ENCODE measurements at regions not wholly inside any gene's neighbourhood (a gene's known extent, or its start where the extent isn't known, plus 50 kb on each side); places are given as distances from the start of the nearest gene placed in this dataset.
"Not testable (repeated sequence)": the region's sequence is repeated elsewhere in the genome, so short reads cannot be mapped to it uniquely, and the experiment has no call there.

DNA sequence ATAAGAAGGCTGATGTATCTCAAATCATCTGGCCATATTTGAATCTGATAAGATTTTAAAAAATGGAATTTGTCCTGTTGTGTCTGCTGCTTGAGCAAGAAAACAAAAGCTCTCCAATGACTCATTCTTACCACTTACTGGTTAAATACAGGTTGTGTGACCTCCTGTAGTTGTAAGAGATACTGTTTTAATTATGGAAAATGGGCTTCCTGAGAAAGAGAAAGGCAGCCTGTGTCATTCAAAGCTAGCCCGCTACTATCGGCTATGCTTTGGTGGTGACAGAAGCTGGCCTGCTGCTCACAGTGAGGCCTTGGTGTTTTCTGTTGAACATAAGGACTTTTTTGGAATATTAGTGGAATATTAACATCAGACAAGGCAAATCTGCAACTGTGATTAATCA, 1722.1 kb upstream of the PCDH10 start:
- Histone ChIP-seq H3K4me1 (ENCODE audit: control insufficient read depth in 2 of 2, insufficient read depth in 2 of 2, low read length in 2 of 2) (no peaks in the 10 kb centered on the region), H3K27ac (ENCODE audit: low read depth in 1 of 2, low read length in 1 of 2) (no peak overlapping the region), H3K36me3 (ENCODE audit: control insufficient read depth in 2 of 2, insufficient read depth in 2 of 2, low read length in 1 of 2) (no peaks in the 10 kb centered on the region), H3K27me3 (ENCODE audit: control insufficient read depth in 2 of 2, insufficient read depth in 1 of 2, low read length in 1 of 2) (no peaks in the 10 kb centered on the region), H3K9me3 (ENCODE audit: control insufficient read depth in 2 of 2, insufficient read depth in 1 of 2, low read length in 1 of 2) (no peaks in the 10 kb centered on the region), H3K4me3 (ENCODE audit: low read length in 2 of 2) (no peak overlapping the region)
- WGBS, result 47% methylated on average over 2 of the region's 2 CpGs
- DNase-seq (ENCODE audit: low read depth in 6 of 9, low spot score in 9 of 9), result no peak

DNA sequence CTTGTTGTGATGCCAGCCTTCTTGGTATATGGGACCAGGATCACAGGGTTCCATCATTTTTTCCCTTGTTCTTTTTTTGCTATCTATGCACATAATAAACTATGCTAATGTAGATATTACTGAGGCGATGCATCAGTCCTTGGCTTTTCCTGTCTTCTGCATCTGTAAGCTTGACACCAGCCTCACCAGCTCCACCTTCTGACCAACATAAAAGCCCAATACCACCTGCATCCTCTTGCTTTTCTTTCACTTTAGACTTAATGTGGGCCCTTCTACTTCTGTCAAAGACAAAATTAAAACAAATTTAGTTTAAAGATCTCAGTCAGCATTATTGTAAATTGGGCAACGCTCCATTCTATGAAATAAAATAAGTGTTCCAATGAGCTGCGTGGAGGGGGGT, 1718.8 kb upstream of the PCDH10 start:
- Histone ChIP-seq H3K4me1 (ENCODE audit: control insufficient read depth in 2 of 2, insufficient read depth in 2 of 2, low read length in 2 of 2) (no peaks in the 10 kb centered on the region), H3K27me3 (ENCODE audit: control insufficient read depth in 2 of 2, insufficient read depth in 1 of 2, low read length in 1 of 2) (no peaks in the 10 kb centered on the region), H3K36me3 (ENCODE audit: control insufficient read depth in 2 of 2, insufficient read depth in 2 of 2, low read length in 1 of 2) (no peaks in the 10 kb centered on the region), H3K9me3 (ENCODE audit: control insufficient read depth in 2 of 2, insufficient read depth in 1 of 2, low read length in 1 of 2) (no peaks in the 10 kb centered on the region), H3K27ac (ENCODE audit: low read depth in 1 of 2, low read length in 1 of 2) (no peak overlapping the region), H3K4me3 (ENCODE audit: low read length in 2 of 2) (no peak overlapping the region)
- 84% methylated on average over 3 of the region's 3 CpGs for WGBS
- DNase-seq (ENCODE audit: low read depth in 6 of 9, low spot score in 9 of 9), result peak in 6 of 9 donors; percentile 4 to 58 (median 16)

DNA sequence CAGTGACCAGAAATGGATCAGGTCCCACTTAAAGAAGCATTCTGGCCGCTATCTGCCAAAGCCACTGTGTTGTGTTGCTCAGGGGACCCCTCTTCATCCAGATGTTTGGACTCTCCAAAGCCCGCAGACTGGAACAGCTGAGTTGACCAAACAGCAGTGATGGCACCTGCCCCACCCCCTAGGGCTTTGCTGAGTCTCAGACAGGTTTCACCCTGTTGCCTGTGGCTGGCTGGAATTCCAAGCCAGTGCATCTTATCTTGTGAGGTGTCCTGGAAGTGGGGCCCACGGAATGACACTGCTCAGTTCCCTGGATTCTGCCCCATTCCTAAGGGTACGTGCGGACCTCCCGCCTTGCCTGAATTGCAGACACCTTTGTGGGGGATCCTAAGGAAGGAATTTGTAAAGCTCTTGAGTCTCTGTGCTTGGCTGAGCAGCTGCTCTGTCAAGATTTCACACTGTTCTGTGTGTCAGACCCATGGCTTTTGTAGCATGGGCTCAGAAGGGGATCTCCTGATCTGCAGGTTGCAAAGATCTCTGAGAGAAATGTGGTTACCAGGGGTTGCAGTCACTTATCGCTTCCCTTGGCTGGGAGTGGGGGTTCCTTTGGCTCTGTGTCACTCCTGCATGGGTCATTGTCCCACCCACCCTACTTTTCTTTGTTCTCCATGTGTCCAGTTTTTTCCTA, 1707.9 kb upstream of the PCDH10 start:
- Histone ChIP-seq H3K27ac (ENCODE audit: low read depth in 1 of 2, low read length in 1 of 2) (no peak overlapping the region), H3K27me3 (ENCODE audit: control insufficient read depth in 2 of 2, insufficient read depth in 1 of 2, low read length in 1 of 2) (no peaks in the 10 kb centered on the region), H3K4me1 (ENCODE audit: control insufficient read depth in 2 of 2, insufficient read depth in 2 of 2, low read length in 2 of 2) (no peaks in the 10 kb centered on the region), H3K36me3 (ENCODE audit: control insufficient read depth in 2 of 2, insufficient read depth in 2 of 2, low read length in 1 of 2) (no peaks in the 10 kb centered on the region), H3K9me3 (ENCODE audit: control insufficient read depth in 2 of 2, insufficient read depth in 1 of 2, low read length in 1 of 2) (peaks cover 0 to 11% of the 10 kb centered on the region in 2 donors), H3K4me3 (ENCODE audit: low read length in 2 of 2) (no peak overlapping the region)
- DNase-seq (ENCODE audit: low read depth in 6 of 9, low spot score in 9 of 9), result no peak
- 85% methylated on average over 7 of the region's 7 CpGs for WGBS

DNA sequence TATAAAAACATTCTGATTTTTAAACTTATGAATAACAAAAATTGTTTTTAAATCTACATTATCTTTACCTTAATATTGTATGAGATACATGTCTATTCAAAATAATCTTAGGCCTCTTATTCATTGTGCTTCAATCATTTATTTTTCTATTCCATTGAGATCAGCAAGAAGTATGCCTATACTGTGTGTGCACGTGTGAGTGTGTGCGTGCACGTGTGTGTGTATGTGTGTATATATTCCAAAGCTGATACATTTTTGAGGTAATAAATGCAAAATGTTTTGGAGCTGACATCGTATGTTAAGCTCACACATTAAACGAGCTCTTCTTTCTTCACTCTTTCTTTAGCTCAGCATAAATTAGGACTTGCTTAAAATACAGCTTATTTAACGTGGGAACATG, 1701.2 kb upstream of the PCDH10 start:
- Histone ChIP-seq H3K36me3 (ENCODE audit: control insufficient read depth in 2 of 2, insufficient read depth in 2 of 2, low read length in 1 of 2) (no peaks in the 10 kb centered on the region), H3K4me1 (ENCODE audit: control insufficient read depth in 2 of 2, insufficient read depth in 2 of 2, low read length in 2 of 2) (no peaks in the 10 kb centered on the region), H3K27ac (ENCODE audit: low read depth in 1 of 2, low read length in 1 of 2) (no peak overlapping the region), H3K27me3 (ENCODE audit: control insufficient read depth in 2 of 2, insufficient read depth in 1 of 2, low read length in 1 of 2) (no peaks in the 10 kb centered on the region), H3K4me3 (ENCODE audit: low read length in 2 of 2) (no peak overlapping the region), H3K9me3 (ENCODE audit: control insufficient read depth in 2 of 2, insufficient read depth in 1 of 2, low read length in 1 of 2) (no peaks in the 10 kb centered on the region)
- no peak for DNase-seq (ENCODE audit: low read depth in 6 of 9, low spot score in 9 of 9)
- WGBS, result 78% methylated on average over 6 of the region's 6 CpGs

DNA sequence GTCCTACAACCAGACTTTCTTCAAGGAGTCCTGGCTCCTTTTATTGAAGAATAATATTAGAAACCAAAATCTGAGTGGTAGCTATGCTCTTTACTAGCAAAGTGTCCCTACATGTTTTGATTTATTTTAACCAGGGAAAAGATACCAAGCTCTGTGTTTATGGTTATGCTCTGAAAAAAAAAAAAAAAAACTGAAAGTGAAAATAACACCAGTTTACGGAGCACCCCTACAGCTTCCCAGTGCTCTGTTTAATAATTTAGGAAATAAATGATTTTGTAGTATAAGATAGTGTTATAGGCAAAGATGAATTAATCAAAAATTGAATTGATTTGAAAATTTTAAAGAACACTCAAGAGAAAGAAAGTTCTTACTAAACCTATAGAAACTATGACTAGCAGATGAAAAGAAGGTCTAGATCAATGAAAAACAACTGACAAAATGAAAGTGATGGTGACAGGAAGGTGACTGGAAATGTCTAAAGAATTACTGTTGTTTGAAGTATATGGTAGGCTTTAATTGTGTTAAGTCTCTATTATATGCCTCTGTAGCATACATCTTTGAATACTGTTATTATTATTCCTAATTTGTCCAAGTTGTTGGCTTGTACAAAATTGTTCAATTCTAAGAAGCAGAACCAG, 1698.4 kb upstream of the PCDH10 start:
- Histone ChIP-seq H3K27me3 (ENCODE audit: control insufficient read depth in 2 of 2, insufficient read depth in 1 of 2, low read length in 1 of 2) (no peaks in the 10 kb centered on the region), H3K36me3 (ENCODE audit: control insufficient read depth in 2 of 2, insufficient read depth in 2 of 2, low read length in 1 of 2) (no peaks in the 10 kb centered on the region), H3K4me1 (ENCODE audit: control insufficient read depth in 2 of 2, insufficient read depth in 2 of 2, low read length in 2 of 2) (no peaks in the 10 kb centered on the region), H3K27ac (ENCODE audit: low read depth in 1 of 2, low read length in 1 of 2) (no peak overlapping the region), H3K9me3 (ENCODE audit: control insufficient read depth in 2 of 2, insufficient read depth in 1 of 2, low read length in 1 of 2) (no peaks in the 10 kb centered on the region), H3K4me3 (ENCODE audit: low read length in 2 of 2) (no peak overlapping the region)
- DNase-seq (ENCODE audit: low read depth in 6 of 9, low spot score in 9 of 9), result no peak
- 97% methylated on average over 1 of the region's 1 CpG for WGBS

DNA sequence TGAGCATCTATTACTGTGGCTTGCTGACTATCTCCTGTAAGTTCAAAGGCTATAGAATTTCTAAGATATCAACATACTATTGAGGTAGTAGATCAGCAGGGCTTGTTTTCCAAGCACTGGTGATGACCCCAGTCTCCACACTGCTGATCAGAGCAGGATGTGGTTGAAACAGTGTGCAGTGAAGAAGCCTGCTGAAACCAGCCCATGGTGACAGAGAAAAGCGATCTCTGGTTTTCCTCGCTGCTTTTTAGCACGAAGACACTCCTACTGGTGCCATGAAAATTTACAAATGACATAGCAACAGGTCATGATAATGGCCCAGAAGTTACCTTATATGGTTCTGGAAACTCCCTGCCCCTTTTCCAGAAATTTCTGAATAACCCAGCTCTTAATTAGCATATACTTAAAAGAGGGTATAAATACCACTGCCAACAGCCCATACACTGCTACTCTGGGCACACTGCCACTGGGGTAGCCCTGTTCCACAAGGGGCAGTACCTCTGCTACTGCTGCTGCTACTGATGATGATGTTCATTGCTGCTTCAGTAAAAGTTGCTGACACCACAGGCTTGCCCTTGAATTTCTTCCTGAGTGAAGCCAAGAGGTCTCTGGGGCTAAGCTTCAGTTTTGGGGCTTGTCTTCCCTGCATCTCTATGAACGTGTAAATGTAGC, 1689.5 kb upstream of the PCDH10 start:
- Histone ChIP-seq H3K27ac (ENCODE audit: low read depth in 1 of 2, low read length in 1 of 2) (no peak overlapping the region), H3K36me3 (ENCODE audit: control insufficient read depth in 2 of 2, insufficient read depth in 2 of 2, low read length in 1 of 2) (no peaks in the 10 kb centered on the region), H3K4me3 (ENCODE audit: low read length in 2 of 2) (no peak overlapping the region), H3K27me3 (ENCODE audit: control insufficient read depth in 2 of 2, insufficient read depth in 1 of 2, low read length in 1 of 2) (no peaks in the 10 kb centered on the region), H3K4me1 (ENCODE audit: control insufficient read depth in 2 of 2, insufficient read depth in 2 of 2, low read length in 2 of 2) (peaks cover 0 to 6% of the 10 kb centered on the region in 2 donors), H3K9me3 (ENCODE audit: control insufficient read depth in 2 of 2, insufficient read depth in 1 of 2, low read length in 1 of 2) (no peaks in the 10 kb centered on the region)
- WGBS, result 65% methylated on average over 4 of the region's 4 CpGs
- peak in 8 of 9 donors; percentile 4 to 71 (median 20) for DNase-seq (ENCODE audit: low read depth in 6 of 9, low spot score in 9 of 9)

DNA sequence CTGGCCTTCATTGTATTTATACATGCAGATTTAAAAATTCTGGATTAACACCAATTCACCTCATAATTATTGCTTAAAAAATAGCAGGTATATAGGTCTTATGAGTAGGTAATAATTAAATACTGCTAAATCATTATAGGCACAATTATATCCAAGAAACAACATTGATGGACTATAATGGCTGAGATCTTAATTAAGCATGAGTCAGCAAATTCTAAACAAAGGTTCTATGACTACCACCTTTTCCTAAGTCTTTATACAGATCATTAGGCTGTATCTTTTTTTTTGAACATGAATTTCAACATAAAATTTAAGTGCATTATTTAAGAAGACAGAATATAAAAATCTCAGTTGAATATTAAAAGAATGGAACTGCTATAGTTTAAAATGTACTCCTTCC, 1678.7 kb upstream of the PCDH10 start:
- no peak for DNase-seq (ENCODE audit: low read depth in 6 of 9, low spot score in 9 of 9)
- no peaks in the 10 kb centered on the region for H3K36me3 ChIP-seq (ENCODE audit: control insufficient read depth in 2 of 2, insufficient read depth in 2 of 2, low read length in 1 of 2)
- H3K27me3 ChIP-seq (ENCODE audit: control insufficient read depth in 2 of 2, insufficient read depth in 1 of 2, low read length in 1 of 2), result no peaks in the 10 kb centered on the region
- H3K9me3 ChIP-seq (ENCODE audit: control insufficient read depth in 2 of 2, insufficient read depth in 1 of 2, low read length in 1 of 2), result peaks cover 0 to 5% of the 10 kb centered on the region in 2 donors
- no peak overlapping the region for H3K27ac ChIP-seq (ENCODE audit: low read depth in 1 of 2, low read length in 1 of 2)
- H3K4me1 ChIP-seq (ENCODE audit: control insufficient read depth in 2 of 2, insufficient read depth in 2 of 2, low read length in 2 of 2), result no peaks in the 10 kb centered on the region
- no peak overlapping the region for H3K4me3 ChIP-seq (ENCODE audit: low read length in 2 of 2)

DNA sequence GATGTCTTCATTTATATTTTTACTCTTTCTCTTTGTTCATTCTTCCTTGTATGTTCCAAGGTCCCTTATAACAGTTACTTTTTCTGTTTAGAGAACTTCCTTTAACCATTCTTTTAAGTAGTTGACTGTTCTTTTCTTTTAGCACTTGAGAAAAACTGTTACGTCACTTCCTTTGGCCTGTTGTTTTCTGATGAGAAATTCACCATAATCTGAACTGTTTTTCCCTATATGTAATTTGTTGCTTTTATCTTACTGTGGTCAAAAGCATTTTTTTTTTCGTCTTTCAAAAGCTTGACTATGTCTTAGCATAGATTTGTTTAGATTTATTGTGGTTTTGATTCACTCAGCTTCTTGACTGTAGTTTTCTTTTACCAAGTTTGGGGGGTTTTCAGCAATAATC, 1660.3 kb upstream of the PCDH10 start:
- Histone ChIP-seq H3K4me3 (ENCODE audit: low read length in 2 of 2) (no peak overlapping the region), H3K4me1 (ENCODE audit: control insufficient read depth in 2 of 2, insufficient read depth in 2 of 2, low read length in 2 of 2) (no peaks in the 10 kb centered on the region), H3K27ac (ENCODE audit: low read depth in 1 of 2, low read length in 1 of 2) (no peak overlapping the region), H3K36me3 (ENCODE audit: control insufficient read depth in 2 of 2, insufficient read depth in 2 of 2, low read length in 1 of 2) (no peaks in the 10 kb centered on the region), H3K9me3 (ENCODE audit: control insufficient read depth in 2 of 2, insufficient read depth in 1 of 2, low read length in 1 of 2) (no peaks in the 10 kb centered on the region), H3K27me3 (ENCODE audit: control insufficient read depth in 2 of 2, insufficient read depth in 1 of 2, low read length in 1 of 2) (no peaks in the 10 kb centered on the region)
- WGBS, result 64% methylated on average over 2 of the region's 2 CpGs
- DNase-seq (ENCODE audit: low read depth in 6 of 9, low spot score in 9 of 9), result peak in 1 of 9 donors; percentile 2

DNA sequence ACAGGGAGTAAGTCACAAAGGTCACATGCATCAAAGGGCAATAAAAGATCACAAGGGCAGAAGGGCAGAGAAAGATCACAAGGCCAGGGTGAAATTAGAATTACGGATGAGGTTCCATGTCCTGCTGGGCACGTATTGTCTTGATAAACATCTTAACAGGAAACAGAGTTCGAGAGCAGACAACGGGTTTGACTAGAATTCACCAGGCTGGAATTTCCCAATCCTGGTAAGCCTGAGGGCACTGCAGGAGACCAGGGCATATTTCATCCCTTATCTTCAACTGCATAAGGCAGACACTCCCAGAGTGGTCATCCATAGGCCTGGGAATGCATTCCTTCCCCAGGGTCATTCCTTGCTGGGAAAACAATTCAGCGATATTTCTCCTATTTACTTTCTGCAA, 1652.9 kb upstream of the PCDH10 start:
- not testable (repeated sequence) for H3K4me3 ChIP-seq (ENCODE audit: low read length in 2 of 2); H3K36me3 ChIP-seq (ENCODE audit: control insufficient read depth in 2 of 2, insufficient read depth in 2 of 2, low read length in 1 of 2); H3K27ac ChIP-seq (ENCODE audit: low read depth in 1 of 2, low read length in 1 of 2); H3K4me1 ChIP-seq (ENCODE audit: control insufficient read depth in 2 of 2, insufficient read depth in 2 of 2, low read length in 2 of 2); H3K27me3 ChIP-seq (ENCODE audit: control insufficient read depth in 2 of 2, insufficient read depth in 1 of 2, low read length in 1 of 2); DNase-seq (ENCODE audit: low read depth in 6 of 9, low spot score in 9 of 9); H3K9me3 ChIP-seq (ENCODE audit: control insufficient read depth in 2 of 2, insufficient read depth in 1 of 2, low read length in 1 of 2)
- 86% methylated on average over 5 of the region's 5 CpGs for WGBS
